SU-DHL-6 (cell line): ENCODE measurements at regions not wholly inside any gene's neighbourhood (a gene's known extent, or its start where the extent isn't known, plus 50 kb on each side); places are given as distances from the start of the nearest gene placed in this dataset.

Experiments used
- H2AFZ ChIP-seq: fragments of 200-600 bp; sonication (generic); 2 replicates; pipeline ENCODE4 v1.6.1; 2014; ENCODE audit warnings: low read depth, mild to moderate bottlenecking, moderate library complexity, mixed read lengths, antibody characterized with exemption, low read length; ENCODE audit not compliant: severe bottlenecking
- H3F3A ChIP-seq: fragments of 200-600 bp; shearing (Covaris generic); 2 replicates; pipeline ENCODE4 v1.6.0; 2016; ENCODE audit warnings: antibody characterized with exemption, mild to moderate bottlenecking; ENCODE audit not compliant: insufficient read depth
- H3K27ac ChIP-seq: fragments of 200-600 bp; sonication (generic); 2 replicates; pipeline ENCODE4 v1.5.1; 2016; ENCODE audit warnings: low read depth, mild to moderate bottlenecking, low read length, moderate library complexity, mixed read lengths
- H3K27me3 ChIP-seq: fragments of 200-600 bp; sonication (generic), shearing (Covaris generic); 2 replicates; pipeline ENCODE4 v1.6.0; 2014; ENCODE audit warnings: mild to moderate bottlenecking, low read length
- H3K36me3 ChIP-seq: fragments of 200-600 bp; sonication (generic); 2 replicates; pipeline ENCODE4 v1.6.1; 2014; ENCODE audit warnings: mild to moderate bottlenecking, low read length, mixed read lengths
- H3K4me2 ChIP-seq: fragments of 300-600, 200-600 bp; shearing (Covaris generic), sonication (generic); 2 replicates; pipeline ENCODE4 v1.6.0; 2014; ENCODE audit warnings: low read length, low read depth, mild to moderate bottlenecking; ENCODE audit not compliant: poor library complexity, severe bottlenecking
- H3K4me3 ChIP-seq: fragments of 200-600 bp; sonication (generic); 2 replicates; pipeline ENCODE4 v1.5.1; 2014; ENCODE audit warnings: antibody characterized with exemption, low read length, mild to moderate bottlenecking, mixed read lengths; ENCODE audit not compliant: insufficient read depth, poor library complexity, severe bottlenecking
- H3K79me2 ChIP-seq: fragments of 200-600 bp; sonication (generic); 2 replicates; pipeline ENCODE4 v1.6.1; 2014; ENCODE audit warnings: mild to moderate bottlenecking, low read length, moderate library complexity; ENCODE audit not compliant: insufficient read depth
- H3K9ac ChIP-seq: fragments of 200-600 bp; sonication (generic); 2 replicates; pipeline ENCODE4 v1.7.0; 2014; ENCODE audit warnings: mild to moderate bottlenecking, low read length
- H3K9me2 ChIP-seq: fragments of 200-600 bp; sonication (generic); replicated peaks from 2 replicates; pipeline ENCODE4 v1.6.1; 2014; ENCODE audit warnings: low read length; ENCODE audit not compliant: insufficient read depth
- H3K9me3 ChIP-seq: fragments of 200-600 bp; sonication (generic); 2 replicates; pipeline ENCODE4 v1.6.1; 2014; ENCODE audit warnings: low read length, mixed read lengths; ENCODE audit not compliant: insufficient read depth
- H4K20me1 ChIP-seq: fragments of 200-600 bp; sonication (generic); 2 replicates; pipeline ENCODE4 v1.6.1; 2014; ENCODE audit warnings: low read depth, mild to moderate bottlenecking, antibody characterized with exemption, low read length, moderate library complexity, mixed read lengths
- CTCF ChIP-seq: fragments of 200-600 bp; sonication (generic); IDR thresholded peaks from one replicate; pipeline ENCODE4 v1.5.1; 2017; ENCODE audit warnings: antibody characterized with exemption, mild to moderate bottlenecking, low read length, moderate library complexity; ENCODE audit not compliant: insufficient read depth, poor library complexity, severe bottlenecking
- EZH2phosphoT487 ChIP-seq: fragments of 200-600 bp; sonication (generic), shearing (Covaris generic); conservative IDR thresholded peaks from 2 replicates; pipeline ENCODE4 v1.6.1; 2018; ENCODE audit warnings: mild to moderate bottlenecking, antibody characterized with exemption, low read length, moderate library complexity, mixed read lengths

DNA sequence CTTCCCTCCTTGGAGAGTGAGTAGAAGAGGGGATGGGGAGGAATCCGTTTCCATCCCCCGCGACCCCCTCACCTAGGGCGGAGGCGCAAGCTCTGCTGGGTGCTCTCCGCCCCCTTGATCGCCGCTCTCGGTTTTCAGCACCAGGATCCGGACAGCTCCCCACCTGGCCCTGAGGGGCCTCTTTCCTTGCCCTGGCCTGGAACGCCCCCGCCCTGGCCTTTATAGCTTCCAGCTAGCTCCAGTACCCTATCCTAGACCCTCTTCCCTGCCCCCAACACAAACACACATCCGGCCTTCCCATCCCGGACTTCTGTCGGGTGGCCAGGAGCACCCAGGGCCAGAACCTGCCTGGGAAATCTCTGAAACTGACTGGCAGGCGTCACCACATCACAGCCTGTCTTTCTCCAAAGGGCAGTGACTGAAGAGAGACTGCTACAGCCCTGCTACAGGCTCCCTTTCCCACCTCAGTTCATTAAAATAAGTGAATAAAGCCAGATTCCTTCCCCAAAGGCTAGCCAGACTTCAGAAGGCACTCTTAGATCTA, 72.3 kb upstream of the LEP start:
- Histone ChIP-seq H3K4me2 (no peak overlapping the region), H3K79me2 (no peaks in the 10 kb centered on the region), H3K9ac (no peak overlapping the region), H3K27ac (no peak overlapping the region), H3K9me2 (no peaks in the 10 kb centered on the region), H3K9me3 (no peaks in the 10 kb centered on the region), H2AFZ (no peak overlapping the region), H3K4me3 (no peak overlapping the region), H3K36me3 (no peaks in the 10 kb centered on the region), H4K20me1 (no peaks in the 10 kb centered on the region), H3F3A (no peaks in the 10 kb centered on the region), H3K27me3 (no peaks in the 10 kb centered on the region)
- no peak for TF ChIP-seq CTCF
- no peak for TF ChIP-seq EZH2phosphoT487

DNA sequence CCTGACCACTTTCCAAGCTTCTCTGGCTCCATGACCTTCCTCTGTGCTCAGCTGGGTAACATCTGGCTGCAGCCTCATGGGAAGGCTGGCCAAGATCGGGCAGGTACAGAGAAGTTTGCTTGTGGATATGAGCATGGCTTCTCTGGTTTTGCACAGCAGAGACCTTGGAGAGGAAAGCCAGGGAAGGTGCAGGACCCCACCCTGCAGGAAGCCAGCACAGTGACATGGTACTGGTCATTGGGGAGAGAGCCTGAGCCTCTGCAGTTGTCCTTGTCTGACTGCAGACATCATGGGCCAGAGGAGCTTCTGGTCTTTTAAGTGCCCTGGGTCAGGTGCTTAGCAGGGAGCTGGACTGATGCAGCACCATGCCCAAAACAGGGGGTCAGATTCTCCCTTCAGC, 70.6 kb upstream of the LEP start:
- Histone ChIP-seq H3F3A (no peaks in the 10 kb centered on the region), H3K79me2 (no peaks in the 10 kb centered on the region), H3K4me3 (no peak overlapping the region), H3K9me3 (no peaks in the 10 kb centered on the region), H3K27ac (no peak overlapping the region), H3K4me2 (no peak overlapping the region), H3K9ac (no peak overlapping the region), H3K9me2 (no peaks in the 10 kb centered on the region), H3K36me3 (no peaks in the 10 kb centered on the region), H4K20me1 (no peaks in the 10 kb centered on the region), H2AFZ (no peak overlapping the region), H3K27me3 (no peaks in the 10 kb centered on the region)
- no peak for TF ChIP-seq EZH2phosphoT487
- TF ChIP-seq CTCF = no peak

GRCh38 chr7:128171342-128171918, 69.6 kb upstream of the LEP start:
- TF ChIP-seq CTCF (no peak), EZH2phosphoT487 (no peak)
- Histone ChIP-seq H3K9me3 (no peaks in the 10 kb centered on the region), H3K9me2 (no peaks in the 10 kb centered on the region), H4K20me1 (no peaks in the 10 kb centered on the region), H3K27me3 (no peaks in the 10 kb centered on the region), H3K79me2 (no peaks in the 10 kb centered on the region), H3K36me3 (no peaks in the 10 kb centered on the region), H3K9ac (no peak overlapping the region), H3K4me3 (no peak overlapping the region), H2AFZ (no peak overlapping the region), H3F3A (no peaks in the 10 kb centered on the region), H3K27ac (no peak overlapping the region), H3K4me2 (no peak overlapping the region)
